Adrenal gland (tissue), 5 donors: ENCODE measurements at regions not wholly inside any gene's neighbourhood (a gene's known extent, or its start where the extent isn't known, plus 50 kb on each side); places are given as distances from the start of the nearest gene placed in this dataset.
"Not testable (repeated sequence)": the region's sequence is repeated elsewhere in the genome, so short reads cannot be mapped to it uniquely, and the experiment has no call there.

Source experiments
- CTCF ChIP-seq, 6 experiments: fragments of 450-650 bp in 4 of 6; fragments of 200-600 bp in 2 of 6; sonication (generic) in 1 of 6; IDR thresholded peaks; 1 replicate in 5 of 6; 2 replicates in 1 of 6; pipeline versions ENCODE4 v1.5.1 to v1.8.0; 2016 to 2021; ENCODE audit warnings: antibody characterized with exemption in 6 of 6, mild to moderate bottlenecking in 2 of 6, moderate library complexity in 1 of 6
- POLR2A ChIP-seq, 2 donors: fragments of 450-650 bp; IDR thresholded peaks; one replicate each; pipeline ENCODE4 v1.6.1; 2017; ENCODE audit warnings: antibody characterized with exemption in 2 of 2, mild to moderate bottlenecking in 2 of 2, moderate library complexity in 1 of 2
- donor health status: DM: no; HTN: no; CAD: no.

- TF ChIP-seq POLR2A, CTCF (IDR thresholded peaks at IDR 0.05): not testable (repeated sequence)
These were observed 109.4 kb upstream of the SGIP1 start for GRCh38 chr1:66424530-66424929.
